ENCODE measurements at regions not wholly inside any gene's neighbourhood (a gene's known extent, or its start where the extent isn't known, plus 50 kb on each side); places are given as distances from the start of the nearest gene placed in this dataset.

DNA sequence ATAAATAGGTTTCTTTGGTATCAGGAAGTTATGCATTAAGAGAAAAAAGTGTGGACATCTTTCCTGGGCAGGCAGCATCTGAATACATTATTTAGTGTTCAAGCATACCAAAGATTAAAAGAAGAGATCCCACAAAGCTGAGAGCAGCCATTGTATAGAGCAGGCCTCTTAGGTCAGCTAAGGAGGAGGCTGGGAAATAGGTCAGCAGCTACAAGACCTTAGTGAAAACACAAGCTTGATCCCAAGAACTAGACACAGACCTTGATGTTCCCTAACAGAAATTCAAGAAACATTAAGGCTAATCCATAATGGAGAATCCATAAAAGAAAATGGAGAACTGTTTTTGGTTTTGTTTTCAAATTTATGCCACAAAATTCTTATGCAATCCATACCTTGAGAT lies 135.3 kb upstream of the DPT start:
- TF ChIP-seq, protein P1, sequence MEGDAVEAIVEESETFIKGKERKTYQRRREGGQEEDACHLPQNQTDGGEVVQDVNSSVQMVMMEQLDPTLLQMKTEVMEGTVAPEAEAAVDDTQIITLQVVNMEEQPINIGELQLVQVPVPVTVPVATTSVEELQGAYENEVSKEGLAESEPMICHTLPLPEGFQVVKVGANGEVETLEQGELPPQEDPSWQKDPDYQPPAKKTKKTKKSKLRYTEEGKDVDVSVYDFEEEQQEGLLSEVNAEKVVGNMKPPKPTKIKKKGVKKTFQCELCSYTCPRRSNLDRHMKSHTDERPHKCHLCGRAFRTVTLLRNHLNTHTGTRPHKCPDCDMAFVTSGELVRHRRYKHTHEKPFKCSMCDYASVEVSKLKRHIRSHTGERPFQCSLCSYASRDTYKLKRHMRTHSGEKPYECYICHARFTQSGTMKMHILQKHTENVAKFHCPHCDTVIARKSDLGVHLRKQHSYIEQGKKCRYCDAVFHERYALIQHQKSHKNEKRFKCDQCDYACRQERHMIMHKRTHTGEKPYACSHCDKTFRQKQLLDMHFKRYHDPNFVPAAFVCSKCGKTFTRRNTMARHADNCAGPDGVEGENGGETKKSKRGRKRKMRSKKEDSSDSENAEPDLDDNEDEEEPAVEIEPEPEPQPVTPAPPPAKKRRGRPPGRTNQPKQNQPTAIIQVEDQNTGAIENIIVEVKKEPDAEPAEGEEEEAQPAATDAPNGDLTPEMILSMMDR (IDR thresholded peaks at IDR 0.05): no peak
- no peak for TF ChIP-seq POLR2A (IDR thresholded peaks at IDR 0.05)
- no peak for TF ChIP-seq POLR2AphosphoS5 (IDR thresholded peaks at IDR 0.05)

Data from upper lobe of left lung (tissue), 4 donors.